H1 (cell line): ENCODE measurements at regions not wholly inside any gene's neighbourhood (a gene's known extent, or its start where the extent isn't known, plus 50 kb on each side); places are given as distances from the start of the nearest gene placed in this dataset.

Experiments used
- CTCF ChIA-PET: fragments of 300-600 bp; sonication (Branson Sonifier 250); formaldehyde crosslinking; loops from one replicate; lab custom pipeline; 2021; ENCODE audit not compliant: partially characterized antibody; lab: Charles Lee
- POLR2A ChIA-PET: fragments of 300-600 bp; sonication (Branson Sonifier 250); formaldehyde crosslinking; loops from one replicate; lab custom pipeline; 2021; ENCODE audit warnings: inconsistent platforms; ENCODE audit not compliant: partially characterized antibody; lab: Charles Lee
- DNase-seq, 2 experiments: peaks; one replicate each; pipeline versions ENCODE4 v3.0.0 to v3.0.0-alpha.2; 2010 to 2022; ENCODE audit warnings: low spot score in 2 of 2, low read depth in 1 of 2, mixed read lengths in 1 of 2
- FAIRE-seq: peaks from 2 replicates; lab custom pipeline; 2011; peaks lifted over from hg19 to GRCh38; lab: Jason Lieb, UNC
- H2AFZ ChIP-seq: 2 replicates; pipeline ENCODE4 v1.8.1; 2012; ENCODE audit warnings: low read length, inconsistent platforms
- H2AK5ac ChIP-seq: 2 replicates; pipeline ENCODE4 v1.6.1; 2013; ENCODE audit warnings: low read depth, low read length
- H2BK120ac ChIP-seq: replicated peaks from 2 replicates; pipeline ENCODE3; 2013; ENCODE audit warnings: low read depth, low read length, inconsistent platforms
- H2BK12ac ChIP-seq: 2 replicates; pipeline ENCODE4 v1.6.1; 2013; ENCODE audit warnings: low read depth, low read length
- H2BK15ac ChIP-seq: 2 replicates; pipeline ENCODE4 v1.6.1; 2013; ENCODE audit warnings: low read length
- H2BK20ac ChIP-seq: 2 replicates; pipeline ENCODE4 v1.6.1; 2013; ENCODE audit warnings: low read length
- H2BK5ac ChIP-seq: 2 replicates; pipeline ENCODE4 v1.6.1; 2013; ENCODE audit warnings: low read depth, low read length
- H3K14ac ChIP-seq: 2 replicates; pipeline ENCODE4 v1.6.1; 2013; ENCODE audit warnings: inconsistent platforms; ENCODE audit not compliant: insufficient read length
- H3K18ac ChIP-seq: 2 replicates; pipeline ENCODE4 v1.6.1; 2013; ENCODE audit warnings: low read length; ENCODE audit errors: extremely low read depth
- H3K23ac ChIP-seq: 2 replicates; pipeline ENCODE4 v1.6.1; 2013; ENCODE audit warnings: inconsistent platforms; ENCODE audit not compliant: insufficient read length
- H3K23me2 ChIP-seq: 2 replicates; pipeline ENCODE4 v1.6.1; 2013; ENCODE audit warnings: low read depth, low read length
- H3K27ac ChIP-seq: 2 replicates; pipeline ENCODE4 v1.6.1; 2011; ENCODE audit warnings: low read depth, low read length, inconsistent platforms
- H3K27me3 ChIP-seq, 4 experiments: replicated peaks in 1 of 4; 1 replicate in 1 of 4; 2 replicates in 3 of 4; pipeline versions ENCODE4 v1.6.1 to v1.8.1; 2011 to 2013; ENCODE audit warnings: low read length in 3 of 4, mild to moderate bottlenecking in 3 of 4, inconsistent platforms in 2 of 4, mixed read lengths in 2 of 4, moderate library complexity in 1 of 4; ENCODE audit not compliant: control insufficient read depth in 3 of 4, insufficient read depth in 3 of 4; ENCODE audit errors: extremely low read depth in 1 of 4
- H3K36me3 ChIP-seq, 4 experiments: 2 replicates each; pipeline versions ENCODE4 v1.6.1 to v1.8.1; 2011 to 2013; ENCODE audit warnings: mild to moderate bottlenecking in 4 of 4, low read length in 3 of 4, moderate library complexity in 2 of 4, control low read depth in 1 of 4, inconsistent platforms in 1 of 4; ENCODE audit not compliant: insufficient read depth in 4 of 4, control insufficient read depth in 2 of 4
- H3K4ac ChIP-seq: replicated peaks from 2 replicates; pipeline ENCODE3; 2013; ENCODE audit warnings: low read length, low read depth, mixed read lengths, inconsistent platforms; ENCODE audit not compliant: insufficient read length
- H3K4me1 ChIP-seq, 4 experiments: replicated peaks in 1 of 4; 1 replicate in 1 of 4; 2 replicates in 3 of 4; pipeline versions ENCODE4 v1.6.1 to v1.8.1; 2011 to 2013; ENCODE audit warnings: low read length in 3 of 4, inconsistent platforms in 2 of 4, mixed read lengths in 1 of 4; ENCODE audit not compliant: insufficient read depth in 4 of 4, control insufficient read depth in 3 of 4
- H3K4me2 ChIP-seq, 2 experiments: 2 replicates each; pipeline versions ENCODE4 v1.6.1 to v1.8.1; 2011 to 2013; ENCODE audit warnings: low read depth in 2 of 2, low read length in 2 of 2, control low read depth in 1 of 2, inconsistent platforms in 1 of 2, mild to moderate bottlenecking in 1 of 2; ENCODE audit not compliant: insufficient read depth in 1 of 2
- H3K4me3 ChIP-seq, 4 experiments: fragments of 200-600, 300-600 bp in 1 of 4; sonication (generic), shearing (Covaris generic), sonication (Bioruptor Twin) in 1 of 4; 2 replicates each; pipeline versions ENCODE4 v1.5.1 to v1.8.1; 2011 to 2016; ENCODE audit warnings: low read length in 4 of 4, low read depth in 3 of 4, control low read depth in 2 of 4, inconsistent platforms in 2 of 4, mild to moderate bottlenecking in 2 of 4, mixed read lengths in 1 of 4, moderate library complexity in 1 of 4; ENCODE audit not compliant: insufficient read depth in 2 of 4; ENCODE audit errors: extremely low read depth in 1 of 4
- H3K56ac ChIP-seq: replicated peaks from 2 replicates; pipeline ENCODE3; 2013; ENCODE audit warnings: low read depth, mild to moderate bottlenecking, mixed read lengths, low read length, inconsistent platforms; ENCODE audit not compliant: insufficient read length
- H3K79me1 ChIP-seq: 2 replicates; pipeline ENCODE4 v1.6.1; 2013; ENCODE audit warnings: low read depth, low read length, control low read depth
- H3K79me2 ChIP-seq, 2 experiments: 2 replicates each; pipeline versions ENCODE4 v1.6.1 to v1.8.1; 2012 to 2013; ENCODE audit warnings: low read length in 2 of 2, mild to moderate bottlenecking in 2 of 2, inconsistent platforms in 1 of 2; ENCODE audit not compliant: insufficient read depth in 2 of 2, control insufficient read depth in 1 of 2
- H3K9ac ChIP-seq, 4 experiments: replicated peaks in 1 of 4; 1 replicate in 1 of 4; 2 replicates in 3 of 4; pipeline versions ENCODE4 v1.6.1 to v1.8.1; 2011 to 2013; ENCODE audit warnings: low read depth in 3 of 4, low read length in 3 of 4, control low read depth in 2 of 4, mild to moderate bottlenecking in 2 of 4, moderate library complexity in 2 of 4, inconsistent platforms in 1 of 4; ENCODE audit errors: extremely low read depth in 1 of 4
- H3K9me3 ChIP-seq, 2 experiments: 2 replicates each; pipeline versions ENCODE4 v1.6.1 to v1.8.1; 2012 to 2013; ENCODE audit warnings: mild to moderate bottlenecking in 2 of 2, moderate library complexity in 2 of 2, control low read depth in 1 of 2, inconsistent platforms in 1 of 2, low read depth in 1 of 2, low read length in 1 of 2, mixed read lengths in 1 of 2; ENCODE audit not compliant: insufficient read depth in 2 of 2
- H4K20me1 ChIP-seq, 2 experiments: replicated peaks in 1 of 2; 2 replicates each; pipeline versions ENCODE3 to v1.8.1; 2011 to 2013; ENCODE audit warnings: inconsistent platforms in 2 of 2, low read length in 2 of 2, mild to moderate bottlenecking in 1 of 2; ENCODE audit not compliant: insufficient read depth in 2 of 2, control insufficient read depth in 1 of 2
- H4K5ac ChIP-seq: 2 replicates; pipeline ENCODE4 v1.6.1; 2013; ENCODE audit warnings: low read length, low read depth, mixed read lengths, inconsistent platforms; ENCODE audit not compliant: insufficient read length
- H4K8ac ChIP-seq: 2 replicates; pipeline ENCODE4 v1.8.0; 2013; ENCODE audit warnings: mild to moderate bottlenecking, moderate library complexity, low read length, inconsistent platforms; ENCODE audit not compliant: insufficient read depth; ENCODE audit errors: extremely low read depth
- H4K91ac ChIP-seq: replicated peaks from 2 replicates; pipeline ENCODE3; 2013; ENCODE audit warnings: low read length, mixed read lengths, inconsistent platforms; ENCODE audit not compliant: insufficient read length
- ATF2 ChIP-seq: IDR thresholded peaks from 2 replicates; pipeline ENCODE4 v1.6.1; 2012; ENCODE audit warnings: low read length, inconsistent platforms
- CBX5 ChIP-seq: fragments of 300-800, 300-1000 bp; sonication (generic); IDR thresholded peaks from 2 replicates; pipeline ENCODE4 v1.7.1; 2016; ENCODE audit warnings: antibody characterized with exemption, low read length, low read depth
- CEBPB ChIP-seq: IDR thresholded peaks from 2 replicates; pipeline ENCODE4 v1.6.1; 2012; ENCODE audit warnings: low read depth, low read length
- CREB1 ChIP-seq: IDR thresholded peaks from 2 replicates; pipeline ENCODE4 v1.6.1; 2012; ENCODE audit warnings: inconsistent platforms
- CTCF ChIP-seq, 3 experiments: IDR thresholded peaks; 1 replicate in 2 of 3; 2 replicates in 1 of 3; pipeline versions ENCODE4 v1.5.1 to v1.6.1; 2011; ENCODE audit warnings: low read length in 3 of 3, mild to moderate bottlenecking in 3 of 3, inconsistent platforms in 2 of 3, low read depth in 1 of 3, moderate library complexity in 1 of 3; ENCODE audit not compliant: insufficient read depth in 1 of 3; ENCODE audit errors: control extremely low read depth in 1 of 3
- FOSL1 ChIP-seq: IDR thresholded peaks from 2 replicates; pipeline ENCODE4 v1.6.1; 2011; ENCODE audit warnings: mild to moderate bottlenecking, low read depth, low read length, moderate library complexity; ENCODE audit not compliant: insufficient read depth
- GABPA ChIP-seq: IDR thresholded peaks from 2 replicates; pipeline ENCODE4 v1.6.1; 2011; ENCODE audit warnings: mild to moderate bottlenecking, low read length, moderate library complexity, borderline replicate concordance; ENCODE audit not compliant: insufficient read depth
- MAX ChIP-seq: IDR thresholded peaks from 2 replicates; pipeline ENCODE4 v1.6.1; 2012; ENCODE audit warnings: inconsistent platforms
- WGBS, 2 experiments: shearing (Covaris generic) in 1 of 2; methylation state at CpG; one replicate each; pipeline versions ENCODE4 v1.1.6 to v1.1.7; 2013 to 2015; ENCODE audit warnings: low lambda C conversion rate in 2 of 2, mixed read lengths in 2 of 2, inconsistent platforms in 1 of 2, low coverage in 1 of 2, missing lambda C conversion rate in 1 of 2; ENCODE audit not compliant: insufficient replicate concordance in 2 of 2, insufficient coverage in 1 of 2, insufficient read length in 1 of 2; ENCODE audit errors: extremely low coverage in 1 of 2, missing lambda C conversion rate in 1 of 2; 5-methylcytosine and 5-hydroxymethylcytosine counted together

GRCh38 chr4:4775493-4776004, 83.9 kb upstream of the MSX1 start:
- no peak for FAIRE-seq
- Histone ChIP-seq H3K36me3 (no peaks in the 10 kb centered on the region), H4K20me1 (peaks cover 0 to under 1% of the 10 kb centered on the region in 2 experiments), H2BK15ac (no peak overlapping the region), H3K79me1 (no peaks in the 10 kb centered on the region), H3K23ac (no peak overlapping the region), H3K4ac (no peak overlapping the region), H2BK5ac (no peak overlapping the region), H2AFZ (no peak overlapping the region), H2BK12ac (no peak overlapping the region), H3K18ac (no peak overlapping the region), H4K5ac (no peak overlapping the region), H2BK120ac (no peak overlapping the region), H3K27ac (no peak overlapping the region), H4K8ac (no peak overlapping the region), H2BK20ac (no peak overlapping the region), H3K9ac (no peak overlapping the region), H3K14ac (no peak overlapping the region), H4K91ac (no peak overlapping the region), H3K9me3 (no peaks in the 10 kb centered on the region), H2AK5ac (no peak overlapping the region), H3K23me2 (no peaks in the 10 kb centered on the region; the same call in 1 of the 2 replicates), H3K4me3 (no peak overlapping the region), H3K4me1 (no peaks in the 10 kb centered on the region), H3K27me3 (peaks cover 0 to 2% (median 0%) of the 10 kb centered on the region in 4 experiments; a peak in 1 of 7 replicates), H3K79me2 (no peaks in the 10 kb centered on the region), H3K4me2 (no peak overlapping the region), H3K56ac (no peak overlapping the region)
- POLR2A ChIA-PET: interaction anchor here (1.2 kb wide), 1 partner anchor 15 kb away, joined by 4 read pairs; no protein-coding TSS in a partner anchor
- CTCF ChIA-PET: interaction anchor here (1.2 to 2.3 kb wide), 3 partner anchors 9 to 47 kb away, joined by 3 to 16 read pairs (median 6); no protein-coding TSS in a partner anchor
- no peak for DNase-seq
- WGBS, 2 experiments: 88% methylated on average over 10 of the region's 10 CpGs; no CpG with 5 or more reads in 1 of the 2 experiments
- TF ChIP-seq FOSL1: no peak
- TF ChIP-seq CTCF (IDR thresholded peaks at IDR 0.05; ENCODE audit: control extremely low read depth in 1 of 3, insufficient read depth in 1 of 3, low read depth in 1 of 3, low read length in 3 of 3): no peak
- no peak for TF ChIP-seq ATF2
- no peak for TF ChIP-seq CREB1
- no peak for TF ChIP-seq MAX
- no peak for TF ChIP-seq GABPA
- no peak for TF ChIP-seq CBX5
- TF ChIP-seq CEBPB: no peak
